IPS DF 6.9 (cell line): ENCODE measurements at regions not wholly inside any gene's neighbourhood (a gene's known extent, or its start where the extent isn't known, plus 50 kb on each side); places are given as distances from the start of the nearest gene placed in this dataset.

Experiments used
- DNase-seq: peaks from one replicate; pipeline ENCODE4 v3.0.0-alpha.2; 2013; ENCODE audit warnings: low read depth, low spot score
- H3K27ac ChIP-seq: one replicate; pipeline ENCODE4 v1.5.1; 2013; ENCODE audit warnings: low read length, control low read depth
- H3K27me3 ChIP-seq: 2 replicates; pipeline ENCODE4 v1.6.1; 2013; ENCODE audit warnings: mild to moderate bottlenecking, low read length; ENCODE audit not compliant: control insufficient read depth, insufficient read depth
- H3K36me3 ChIP-seq: 2 replicates; pipeline ENCODE4 v1.6.1; 2013; ENCODE audit warnings: low read length; ENCODE audit not compliant: control insufficient read depth, insufficient read depth
- H3K4me1 ChIP-seq: 2 replicates; pipeline ENCODE4 v1.6.1; 2013; ENCODE audit warnings: low read length; ENCODE audit not compliant: control insufficient read depth, insufficient read depth
- H3K4me3 ChIP-seq: 2 replicates; pipeline ENCODE4 v1.5.1; 2013; ENCODE audit warnings: mild to moderate bottlenecking, low read length
- H3K9me3 ChIP-seq: 2 replicates; pipeline ENCODE4 v1.6.1; 2013; ENCODE audit warnings: low read length, inconsistent platforms; ENCODE audit not compliant: control insufficient read depth, insufficient read depth
- WGBS: extraction: QIAGEN DNeasy Blood & Tissue Kit; methylation state at CpG from one replicate; pipeline ENCODE4 v1.1.7; 2013; ENCODE audit warnings: mixed read lengths, missing lambda C conversion rate; ENCODE audit not compliant: insufficient read length, insufficient coverage; 5-methylcytosine and 5-hydroxymethylcytosine counted together

DNA sequence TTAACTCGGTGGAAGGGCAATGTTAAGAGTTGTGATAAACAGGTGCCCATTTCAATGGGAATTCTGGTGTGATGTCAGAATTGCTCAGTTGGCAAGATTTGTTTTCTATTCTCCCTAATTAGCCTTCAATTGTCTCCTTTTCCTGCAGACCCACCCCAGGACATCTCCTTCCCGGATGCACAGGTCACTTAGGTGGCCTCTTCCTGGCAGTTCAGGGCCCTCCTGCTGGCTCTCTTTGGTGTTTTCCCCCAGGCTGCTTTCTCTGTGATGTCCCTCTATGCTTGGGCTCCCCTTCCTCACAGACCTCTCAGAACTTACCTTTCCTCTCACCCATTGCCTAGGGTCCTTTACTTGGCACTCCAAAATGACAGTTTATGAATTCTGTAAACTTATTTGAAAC is 126.3 kb downstream of the GPAT3 start:
- DNase-seq: no peak
- WGBS: no CpG with 5 or more reads among the region's 2 CpGs
- Histone ChIP-seq H3K27me3 (no peaks in the 10 kb centered on the region), H3K9me3 (no peaks in the 10 kb centered on the region), H3K36me3 (no peaks in the 10 kb centered on the region), H3K4me1 (no peaks in the 10 kb centered on the region), H3K27ac (no peak overlapping the region), H3K4me3 (no peak overlapping the region)

DNA sequence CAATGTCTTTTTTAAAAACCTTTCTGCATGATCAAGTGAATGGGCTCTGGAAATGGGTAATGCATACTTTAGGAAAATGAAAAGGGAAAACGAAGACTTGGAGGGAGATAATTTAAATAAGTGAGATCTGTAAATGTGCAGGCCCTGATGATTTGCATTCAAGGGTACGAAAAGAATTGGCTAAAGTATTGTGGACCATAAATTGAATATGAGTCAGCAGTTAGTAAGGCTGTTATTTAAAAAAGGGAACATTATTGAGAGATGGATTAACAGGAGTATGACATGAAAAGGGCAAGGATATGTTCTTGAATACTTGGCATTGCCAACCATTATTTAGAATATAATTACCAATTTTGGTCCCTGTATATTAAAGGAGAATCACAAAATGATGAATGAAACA is 125.5 kb downstream of the GPAT3 start:
- H3K4me3 ChIP-seq: no peak overlapping the region
- H3K36me3 ChIP-seq: no peaks in the 10 kb centered on the region
- H3K9me3 ChIP-seq: no peaks in the 10 kb centered on the region
- WGBS: no CpG with 5 or more reads among the region's 2 CpGs
- H3K27ac ChIP-seq: no peak overlapping the region
- no peak for DNase-seq
- H3K4me1 ChIP-seq: no peaks in the 10 kb centered on the region
- H3K27me3 ChIP-seq: no peaks in the 10 kb centered on the region

DNA sequence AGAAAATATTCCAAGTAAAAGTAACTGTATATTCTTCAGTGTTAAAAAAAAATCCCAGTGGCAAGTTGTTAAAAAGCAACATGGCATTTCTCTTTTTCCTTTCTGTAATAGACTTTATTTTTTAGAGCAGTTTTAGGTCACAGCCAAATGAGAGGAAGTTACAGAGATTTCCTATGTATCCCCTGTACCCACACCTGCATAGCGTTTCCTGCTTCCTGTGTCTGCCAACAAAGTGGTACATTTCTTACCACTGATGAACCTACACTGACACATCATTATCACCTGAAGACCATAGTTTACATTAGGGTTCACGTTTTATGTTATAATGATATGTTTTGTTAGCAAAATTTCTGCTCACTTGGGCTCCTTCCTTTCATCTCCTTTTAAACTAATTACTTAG is 124.7 kb downstream of the GPAT3 start:
- no CpG with 5 or more reads among the region's 2 CpGs for WGBS
- Histone ChIP-seq H3K4me3 (no peak overlapping the region), H3K9me3 (no peaks in the 10 kb centered on the region), H3K27ac (no peak overlapping the region), H3K36me3 (no peaks in the 10 kb centered on the region), H3K4me1 (no peaks in the 10 kb centered on the region), H3K27me3 (no peaks in the 10 kb centered on the region)
- DNase-seq: no peak

DNA sequence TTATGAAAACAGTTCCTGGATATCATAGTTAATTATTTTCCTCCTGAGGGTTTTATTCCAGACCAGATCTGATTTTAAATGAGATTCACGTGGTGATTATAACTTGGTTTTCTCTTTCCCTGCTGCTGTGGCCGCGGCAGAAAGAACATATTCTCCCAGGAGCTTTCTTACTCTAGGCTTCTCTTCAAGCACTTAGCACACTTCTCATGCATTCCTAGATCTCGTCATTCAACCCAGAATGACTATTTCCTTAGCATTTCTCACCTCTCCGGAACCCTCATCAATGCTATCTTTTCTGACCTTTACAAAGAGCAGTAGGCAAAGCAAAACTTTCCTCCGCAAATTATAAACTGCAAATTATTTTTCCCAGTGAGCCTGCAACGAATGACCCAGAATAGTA is 122.9 kb downstream of the GPAT3 start:
- Histone ChIP-seq H3K4me1 (no peaks in the 10 kb centered on the region), H3K27me3 (no peaks in the 10 kb centered on the region), H3K27ac (no peak overlapping the region), H3K9me3 (no peaks in the 10 kb centered on the region), H3K36me3 (no peaks in the 10 kb centered on the region), H3K4me3 (no peak overlapping the region)
- WGBS: no CpG with 5 or more reads among the region's 7 CpGs
- DNase-seq: no peak

DNA sequence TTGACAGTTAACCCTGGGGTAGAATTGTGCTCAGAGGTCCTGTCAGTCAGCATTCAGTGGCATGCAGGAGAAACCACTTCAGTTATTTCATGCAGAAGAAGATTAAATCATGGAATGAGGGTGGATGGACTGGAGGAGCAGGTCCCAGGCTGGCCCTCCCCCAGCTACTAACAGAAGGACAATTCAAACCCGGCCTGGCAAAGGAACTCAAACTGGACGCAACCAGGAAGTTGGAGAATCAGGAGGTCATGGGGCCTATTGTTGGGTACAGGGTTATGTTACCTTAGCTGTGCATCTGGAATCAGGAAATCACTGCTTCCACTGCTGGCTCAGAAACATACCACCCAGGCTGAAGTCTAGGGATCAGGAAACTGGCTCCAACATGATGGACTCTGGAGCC is 121.4 kb downstream of the GPAT3 start:
- Histone ChIP-seq H3K9me3 (no peaks in the 10 kb centered on the region), H3K4me3 (no peak overlapping the region), H3K36me3 (no peaks in the 10 kb centered on the region), H3K27ac (no peak overlapping the region), H3K4me1 (no peaks in the 10 kb centered on the region), H3K27me3 (no peaks in the 10 kb centered on the region)
- no peak for DNase-seq
- no CpG with 5 or more reads among the region's 2 CpGs for WGBS
